HG03432 (cell line): ENCODE measurements at regions not wholly inside any gene's neighbourhood (a gene's known extent, or its start where the extent isn't known, plus 50 kb on each side); places are given as distances from the start of the nearest gene placed in this dataset.
A peak's percentile ranks its signal among the peaks of the same experiment; 100 is the strongest.

Experiments used
- ATAC-seq: cut with Tn5 transposase; IDR thresholded peaks from one replicate; pipeline ENCODE4 v1.9.1; 2021; ENCODE audit warnings: mild to moderate bottlenecking, moderate library complexity; ENCODE audit not compliant: unreplicated experiment

GRCh38 chr1:229024528-229025130 lies 246.3 kb upstream of the RAB4A start:
- no peak for ATAC-seq

- ATAC-seq = no peak
Measured at GRCh38 chr1:229025576-229025975, 245.3 kb upstream of the RAB4A start.

- ATAC-seq = no peak
Measured at GRCh38 chr1:229027158-229027557, 243.8 kb upstream of the RAB4A start.

GRCh38 chr1:229027622-229028182 lies 243.2 kb upstream of the RAB4A start:
- no peak for ATAC-seq

GRCh38 chr1:229028544-229028943 lies 242.4 kb upstream of the RAB4A start:
- ATAC-seq = no peak

- ATAC-seq = no peak
Measured at GRCh38 chr1:229028987-229029878, 241.7 kb upstream of the RAB4A start.

GRCh38 chr1:229029879-229030235 lies 241.1 kb upstream of the RAB4A start:
- no peak for ATAC-seq

GRCh38 chr1:229030630-229031029 lies 240.3 kb upstream of the RAB4A start:
- ATAC-seq = no peak

- ATAC-seq = no peak
Measured at GRCh38 chr1:229031061-229031460, 239.8 kb upstream of the RAB4A start.

GRCh38 chr1:229031481-229032341 lies 239.2 kb upstream of the RAB4A start:
- no peak for ATAC-seq

GRCh38 chr1:229032375-229032774 lies 238.5 kb upstream of the RAB4A start:
- ATAC-seq = no peak

- ATAC-seq = no peak
Measured at GRCh38 chr1:229033480-229033879, 237.4 kb upstream of the RAB4A start.

GRCh38 chr1:229034342-229034741 lies 236.6 kb upstream of the RAB4A start:
- ATAC-seq = no peak

- ATAC-seq = peak; percentile 97
Measured at GRCh38 chr1:229035054-229035747, 235.7 kb upstream of the RAB4A start.

- ATAC-seq = peak; percentile 27
Measured at GRCh38 chr1:229035748-229036082, 235.2 kb upstream of the RAB4A start.

- no peak for ATAC-seq
Measured at GRCh38 chr1:229037806-229038405, 233.0 kb upstream of the RAB4A start.

GRCh38 chr1:229040630-229041358 lies 230.1 kb upstream of the RAB4A start:
- no peak for ATAC-seq

GRCh38 chr1:229041946-229042345 lies 229.0 kb upstream of the RAB4A start:
- no peak for ATAC-seq

- no peak for ATAC-seq
Measured at GRCh38 chr1:229042482-229042881, 228.4 kb upstream of the RAB4A start.

GRCh38 chr1:229043115-229043514 lies 227.8 kb upstream of the RAB4A start:
- no peak for ATAC-seq
